Right atrium auricular region (tissue), 2 donors: ENCODE measurements at regions not wholly inside any gene's neighbourhood (a gene's known extent, or its start where the extent isn't known, plus 50 kb on each side); places are given as distances from the start of the nearest gene placed in this dataset.

Source experiments
- DNase-seq: peaks from one replicate; pipeline ENCODE4 v3.0.0-alpha.2; 2019; ENCODE audit warnings: low spot score
- H3K27ac ChIP-seq, 2 donors: fragments of 200-600 bp; sonication (generic); 1 replicate in 1 of 2; 2 replicates in 1 of 2; pipeline ENCODE4 v1.5.1; 2016 to 2019
- H3K27me3 ChIP-seq, 2 donors: fragments of 200-600 bp; sonication (generic); one replicate each; pipeline versions ENCODE4 v1.5.1 to v1.6.0; 2017 to 2019
- H3K36me3 ChIP-seq: fragments of 200-600 bp; sonication (generic); one replicate; pipeline ENCODE4 v1.5.1; 2016
- H3K4me1 ChIP-seq, 2 donors: fragments of 200-600 bp; sonication (generic); one replicate each; pipeline versions ENCODE4 v1.5.1 to v1.6.0; 2017 to 2019
- H3K4me3 ChIP-seq, 2 donors: fragments of 200-600 bp; sonication (generic); 1 replicate in 1 of 2; 2 replicates in 1 of 2; pipeline ENCODE4 v1.5.1; 2017 to 2019; ENCODE audit warnings: mild to moderate bottlenecking in 1 of 2, moderate library complexity in 1 of 2
- H3K9me3 ChIP-seq, 2 donors: fragments of 200-600 bp; sonication (generic); one replicate each; pipeline ENCODE4 v1.5.1; 2019
- TF ChIP-seq, protein P1 (sequence below), 2 donors: fragments of 200-600 bp; sonication (generic); IDR thresholded peaks; one replicate each; pipeline ENCODE4 v1.5.1; 2019; ENCODE audit warnings: antibody characterized with exemption in 2 of 2

DNA sequence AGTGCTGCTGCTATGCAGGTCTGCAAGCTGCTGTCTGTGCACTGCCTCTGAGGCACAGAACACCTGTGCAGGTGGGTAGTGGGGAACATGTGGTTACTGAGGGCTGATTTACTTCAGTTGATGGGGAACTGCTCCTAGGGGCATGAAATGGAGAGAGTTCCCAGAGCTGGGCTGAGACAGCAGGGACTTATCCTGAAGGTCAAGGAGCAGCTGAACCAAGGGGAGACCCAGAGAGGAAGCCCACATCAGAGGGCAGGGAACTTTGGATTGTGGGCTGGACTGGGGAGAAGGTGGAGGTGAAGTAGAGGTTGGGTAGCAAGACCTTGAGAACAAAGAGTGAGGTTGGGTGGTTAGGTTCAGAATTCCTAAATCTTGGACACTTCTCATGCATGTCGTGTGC, 311.9 kb downstream of the AACS start:
- Histone ChIP-seq H3K36me3 (no peaks in the 10 kb centered on the region), H3K27ac (no peak overlapping the region), H3K9me3 (no peaks in the 10 kb centered on the region), H3K4me3 (no peak overlapping the region), H3K4me1 (no peaks in the 10 kb centered on the region), H3K27me3 (no peaks in the 10 kb centered on the region)
- DNase-seq, result no peak
- TF ChIP-seq, protein P1, sequence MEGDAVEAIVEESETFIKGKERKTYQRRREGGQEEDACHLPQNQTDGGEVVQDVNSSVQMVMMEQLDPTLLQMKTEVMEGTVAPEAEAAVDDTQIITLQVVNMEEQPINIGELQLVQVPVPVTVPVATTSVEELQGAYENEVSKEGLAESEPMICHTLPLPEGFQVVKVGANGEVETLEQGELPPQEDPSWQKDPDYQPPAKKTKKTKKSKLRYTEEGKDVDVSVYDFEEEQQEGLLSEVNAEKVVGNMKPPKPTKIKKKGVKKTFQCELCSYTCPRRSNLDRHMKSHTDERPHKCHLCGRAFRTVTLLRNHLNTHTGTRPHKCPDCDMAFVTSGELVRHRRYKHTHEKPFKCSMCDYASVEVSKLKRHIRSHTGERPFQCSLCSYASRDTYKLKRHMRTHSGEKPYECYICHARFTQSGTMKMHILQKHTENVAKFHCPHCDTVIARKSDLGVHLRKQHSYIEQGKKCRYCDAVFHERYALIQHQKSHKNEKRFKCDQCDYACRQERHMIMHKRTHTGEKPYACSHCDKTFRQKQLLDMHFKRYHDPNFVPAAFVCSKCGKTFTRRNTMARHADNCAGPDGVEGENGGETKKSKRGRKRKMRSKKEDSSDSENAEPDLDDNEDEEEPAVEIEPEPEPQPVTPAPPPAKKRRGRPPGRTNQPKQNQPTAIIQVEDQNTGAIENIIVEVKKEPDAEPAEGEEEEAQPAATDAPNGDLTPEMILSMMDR (IDR thresholded peaks at IDR 0.05), result no peak

DNA sequence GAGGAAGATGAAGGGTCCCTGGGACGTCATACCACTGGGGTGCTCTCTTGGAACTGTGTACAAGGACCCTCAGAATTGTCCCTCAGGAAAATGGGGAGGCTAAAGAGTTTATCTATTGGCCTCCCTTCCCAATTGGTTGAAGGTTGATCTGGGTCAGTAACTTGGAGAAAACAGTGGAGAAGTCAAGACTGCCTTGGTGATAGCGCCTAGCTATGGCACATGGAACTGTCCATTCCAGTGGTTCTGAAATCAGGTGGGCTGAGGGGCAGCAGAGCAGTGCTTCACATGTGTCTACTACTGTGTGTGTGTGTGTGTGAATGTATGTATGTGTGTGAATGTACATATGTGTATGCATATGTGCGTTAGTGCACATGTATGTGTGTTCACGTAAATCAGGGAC, 316.1 kb downstream of the AACS start:
- TF ChIP-seq, protein P1 (IDR thresholded peaks at IDR 0.05), result no peak
- no peaks in the 10 kb centered on the region for H3K4me1 ChIP-seq
- no peak for DNase-seq
- no peak overlapping the region for H3K27ac ChIP-seq
- no peaks in the 10 kb centered on the region for H3K27me3 ChIP-seq
- no peak overlapping the region for H3K4me3 ChIP-seq
- H3K36me3 ChIP-seq, result no peaks in the 10 kb centered on the region
- no peaks in the 10 kb centered on the region for H3K9me3 ChIP-seq

DNA sequence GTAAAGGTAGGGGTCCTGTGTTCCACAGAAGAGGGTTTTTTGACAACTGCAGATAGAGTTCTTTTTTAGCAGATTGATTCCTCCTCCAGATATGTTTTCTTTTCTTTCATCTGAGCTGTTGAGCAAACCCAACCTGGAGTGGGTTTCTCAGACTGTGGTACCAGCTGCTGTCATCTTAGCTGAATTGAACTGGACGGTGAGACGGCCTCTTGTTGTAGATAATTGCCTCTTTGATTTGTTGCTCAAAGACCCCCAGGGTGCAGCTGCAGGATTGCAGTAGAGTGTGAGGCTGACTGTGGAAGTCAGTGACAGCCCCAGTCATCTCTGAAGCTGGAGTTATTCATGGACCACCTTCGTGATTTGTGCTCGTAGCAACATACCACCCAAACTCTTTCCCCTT, 317.7 kb downstream of the AACS start:
- Histone ChIP-seq H3K36me3 (no peaks in the 10 kb centered on the region), H3K4me1 (no peaks in the 10 kb centered on the region), H3K27me3 (no peaks in the 10 kb centered on the region), H3K27ac (no peak overlapping the region), H3K9me3 (no peaks in the 10 kb centered on the region), H3K4me3 (no peak overlapping the region)
- no peak for DNase-seq
- TF ChIP-seq, protein P1 (IDR thresholded peaks at IDR 0.05), result no peak

DNA sequence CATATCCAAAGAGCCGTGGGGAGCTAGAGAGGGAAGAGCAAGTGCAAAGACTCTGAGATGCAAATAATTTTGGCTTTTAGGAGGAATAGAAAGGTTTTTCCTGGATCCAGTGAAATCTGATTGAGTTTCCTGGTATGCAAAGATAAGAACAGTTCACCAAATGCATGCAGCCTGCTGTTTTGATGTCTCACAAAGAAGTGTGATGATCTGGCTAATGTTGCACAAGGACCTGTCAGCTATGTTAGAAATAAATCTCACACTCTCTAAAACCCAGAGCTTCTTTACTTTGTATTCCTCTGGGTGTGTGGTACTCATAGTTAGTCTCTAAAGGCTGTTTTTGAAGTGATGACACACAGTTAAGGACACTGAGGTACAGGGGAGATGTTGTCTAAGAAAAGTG, 321.4 kb downstream of the AACS start:
- no peaks in the 10 kb centered on the region for H3K27me3 ChIP-seq
- H3K9me3 ChIP-seq, result no peaks in the 10 kb centered on the region
- no peaks in the 10 kb centered on the region for H3K36me3 ChIP-seq
- H3K27ac ChIP-seq, result no peak overlapping the region
- TF ChIP-seq, protein P1 (IDR thresholded peaks at IDR 0.05), result no peak
- DNase-seq, result no peak
- no peaks in the 10 kb centered on the region for H3K4me1 ChIP-seq
- H3K4me3 ChIP-seq, result no peak overlapping the region

DNA sequence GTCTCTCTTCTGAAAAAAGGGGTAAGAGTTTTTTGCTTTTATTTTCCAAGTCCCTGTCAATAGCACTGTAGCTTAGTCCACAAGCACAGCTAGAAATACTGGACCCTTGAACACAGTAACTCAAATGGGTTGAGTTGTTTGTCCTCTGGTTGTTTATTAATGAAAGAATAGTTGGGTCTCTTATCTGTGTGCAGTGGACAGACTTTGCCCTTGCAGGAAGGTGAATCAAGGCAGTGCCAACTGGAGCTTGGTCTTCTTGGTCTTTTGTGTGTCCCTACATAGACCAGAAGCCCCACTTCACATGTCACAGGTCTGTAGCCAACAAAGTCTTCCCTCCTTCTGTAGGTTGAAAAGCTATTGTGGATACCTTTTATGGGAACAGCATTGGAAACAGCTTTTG, 322.0 kb downstream of the AACS start:
- no peaks in the 10 kb centered on the region for H3K4me1 ChIP-seq
- no peak overlapping the region for H3K4me3 ChIP-seq
- no peaks in the 10 kb centered on the region for H3K27me3 ChIP-seq
- no peak for DNase-seq
- H3K9me3 ChIP-seq, result no peaks in the 10 kb centered on the region
- no peaks in the 10 kb centered on the region for H3K36me3 ChIP-seq
- H3K27ac ChIP-seq, result no peak overlapping the region
- TF ChIP-seq, protein P1 (IDR thresholded peaks at IDR 0.05), result no peak

DNA sequence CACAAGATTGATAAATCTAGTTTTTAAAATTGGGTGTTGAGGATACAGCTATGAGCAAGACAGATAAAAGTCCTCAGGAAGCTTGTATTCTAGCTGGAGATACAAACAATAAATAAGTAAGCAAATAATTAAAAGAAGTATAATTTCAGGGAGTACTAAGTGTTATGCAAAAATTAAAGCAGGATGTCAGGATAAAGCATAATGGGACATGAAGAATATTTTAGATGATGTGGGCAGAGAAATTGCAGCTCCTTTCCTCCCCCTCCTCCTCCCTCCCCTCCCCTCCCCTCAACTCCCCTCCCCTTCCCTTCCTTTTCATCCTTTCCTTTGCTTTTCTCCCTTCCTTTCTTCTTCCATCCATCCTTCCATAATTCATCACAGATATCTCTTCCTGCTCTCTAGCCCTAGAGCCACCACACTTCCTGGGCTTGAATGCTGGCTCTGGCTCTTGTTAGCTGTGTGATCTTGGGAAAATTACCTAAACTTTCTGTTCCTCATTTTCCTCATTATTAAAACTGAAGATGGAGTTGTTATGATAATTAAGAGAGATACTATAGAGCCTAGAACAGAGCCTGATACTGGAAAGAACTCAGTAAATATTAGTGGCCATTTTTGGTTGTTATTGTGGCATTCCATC, 323.9 kb downstream of the AACS start:
- Histone ChIP-seq H3K27me3 (no peaks in the 10 kb centered on the region), H3K4me1 (no peaks in the 10 kb centered on the region), H3K4me3 (no peak overlapping the region), H3K36me3 (no peaks in the 10 kb centered on the region), H3K27ac (no peak overlapping the region), H3K9me3 (no peaks in the 10 kb centered on the region)
- DNase-seq, result no peak
- TF ChIP-seq, protein P1 (IDR thresholded peaks at IDR 0.05), result no peak
